ENCODE measurements at regions not wholly inside any gene's neighbourhood (a gene's known extent, or its start where the extent isn't known, plus 50 kb on each side); places are given as distances from the start of the nearest gene placed in this dataset.

DNA sequence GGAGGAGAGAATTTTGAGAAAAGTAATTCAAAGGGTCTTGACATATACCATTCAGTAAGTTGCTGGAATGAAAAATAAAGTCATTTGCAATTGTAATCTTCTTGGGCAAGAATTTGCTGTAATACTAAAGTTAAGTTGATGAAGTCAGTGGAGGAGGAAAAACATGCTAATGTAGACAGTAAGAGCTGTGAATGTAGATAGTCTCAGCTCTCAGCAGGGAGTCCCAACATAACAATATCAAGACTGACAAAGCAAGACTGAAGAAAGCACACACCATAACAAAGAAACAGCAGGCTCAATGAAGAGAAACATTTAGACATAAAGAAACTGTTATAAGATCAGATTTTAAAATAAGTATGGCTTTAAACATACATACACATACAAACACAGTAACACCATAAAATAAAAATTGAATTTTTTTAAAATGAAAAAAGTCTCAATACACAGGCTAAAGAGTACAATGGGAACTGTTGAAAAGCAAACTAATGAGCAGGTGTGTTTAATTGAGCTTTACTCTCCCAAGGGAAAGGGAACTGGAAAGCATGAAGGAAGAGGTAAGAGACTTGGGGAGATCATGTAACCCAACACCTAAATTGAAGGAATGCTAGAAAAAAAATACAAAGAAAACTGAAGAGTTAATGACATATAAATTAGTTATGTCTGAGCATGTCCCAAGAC is 336.3 kb upstream of the NCAM2 start:
- no peak overlapping the region for H3K27ac ChIP-seq
- no peaks in the 10 kb centered on the region for H3K27me3 ChIP-seq
- TF ChIP-seq, protein P1, sequence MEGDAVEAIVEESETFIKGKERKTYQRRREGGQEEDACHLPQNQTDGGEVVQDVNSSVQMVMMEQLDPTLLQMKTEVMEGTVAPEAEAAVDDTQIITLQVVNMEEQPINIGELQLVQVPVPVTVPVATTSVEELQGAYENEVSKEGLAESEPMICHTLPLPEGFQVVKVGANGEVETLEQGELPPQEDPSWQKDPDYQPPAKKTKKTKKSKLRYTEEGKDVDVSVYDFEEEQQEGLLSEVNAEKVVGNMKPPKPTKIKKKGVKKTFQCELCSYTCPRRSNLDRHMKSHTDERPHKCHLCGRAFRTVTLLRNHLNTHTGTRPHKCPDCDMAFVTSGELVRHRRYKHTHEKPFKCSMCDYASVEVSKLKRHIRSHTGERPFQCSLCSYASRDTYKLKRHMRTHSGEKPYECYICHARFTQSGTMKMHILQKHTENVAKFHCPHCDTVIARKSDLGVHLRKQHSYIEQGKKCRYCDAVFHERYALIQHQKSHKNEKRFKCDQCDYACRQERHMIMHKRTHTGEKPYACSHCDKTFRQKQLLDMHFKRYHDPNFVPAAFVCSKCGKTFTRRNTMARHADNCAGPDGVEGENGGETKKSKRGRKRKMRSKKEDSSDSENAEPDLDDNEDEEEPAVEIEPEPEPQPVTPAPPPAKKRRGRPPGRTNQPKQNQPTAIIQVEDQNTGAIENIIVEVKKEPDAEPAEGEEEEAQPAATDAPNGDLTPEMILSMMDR (IDR thresholded peaks at IDR 0.05) = no peak
- no peaks in the 10 kb centered on the region for H3K36me3 ChIP-seq
- intact Hi-C loops (cut with DNase I) = no loop called here
- no peaks in the 10 kb centered on the region for H3K9me3 ChIP-seq
- no peak overlapping the region for H3K4me3 ChIP-seq
- DNase-seq (ENCODE audit: low spot score in 2 of 2) = no peak
- no peaks in the 10 kb centered on the region for H3K4me1 ChIP-seq

DNA sequence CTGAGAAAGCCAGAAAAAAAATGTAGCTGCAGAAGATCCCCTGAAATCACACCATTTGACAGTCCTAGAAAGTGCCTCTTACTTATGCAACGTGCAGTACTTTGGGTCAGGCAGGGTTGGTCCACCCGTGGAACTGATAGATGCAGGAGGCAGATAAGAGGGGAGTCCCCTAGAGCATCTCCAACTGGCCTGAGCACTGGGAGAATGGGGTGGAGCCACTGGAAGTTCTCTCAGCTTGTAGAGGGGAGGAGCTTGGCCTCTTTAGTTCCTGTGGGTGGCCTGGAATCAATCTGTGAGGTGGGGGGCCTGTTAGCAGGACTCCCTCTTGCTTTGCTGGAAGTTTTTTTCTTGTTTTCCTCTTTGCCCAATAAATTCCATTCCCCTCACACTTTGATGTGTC is 335.7 kb upstream of the NCAM2 start:
- no peak overlapping the region for H3K4me3 ChIP-seq
- H3K4me1 ChIP-seq = no peaks in the 10 kb centered on the region
- no peaks in the 10 kb centered on the region for H3K27me3 ChIP-seq
- H3K36me3 ChIP-seq = no peaks in the 10 kb centered on the region
- H3K9me3 ChIP-seq = no peaks in the 10 kb centered on the region
- DNase-seq (ENCODE audit: low spot score in 2 of 2) = no peak
- TF ChIP-seq, protein P1 (IDR thresholded peaks at IDR 0.05) = no peak
- H3K27ac ChIP-seq = no peak overlapping the region
- intact Hi-C loops (cut with DNase I) = no loop called here

DNA sequence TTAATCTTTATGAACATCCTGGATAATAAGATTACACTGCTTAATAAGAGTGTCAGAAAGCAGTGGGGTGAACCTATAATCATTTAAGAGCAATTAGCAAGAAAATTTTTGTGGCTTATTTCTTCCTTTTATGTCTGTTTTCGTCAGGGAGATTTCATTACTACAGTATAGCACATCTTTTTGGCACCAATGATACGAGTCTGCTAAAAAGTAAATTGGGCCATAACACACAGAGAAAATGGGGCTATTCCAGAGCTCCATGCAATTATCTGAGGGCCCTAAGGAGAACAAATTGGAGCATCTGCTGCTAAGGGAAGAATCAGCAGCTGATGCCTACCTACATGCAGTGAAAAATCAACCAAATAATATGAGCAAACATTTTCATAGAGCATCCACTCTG is 330.3 kb upstream of the NCAM2 start:
- no peak overlapping the region for H3K4me3 ChIP-seq
- TF ChIP-seq, protein P1 (IDR thresholded peaks at IDR 0.05) = no peak
- no peaks in the 10 kb centered on the region for H3K27me3 ChIP-seq
- no peaks in the 10 kb centered on the region for H3K4me1 ChIP-seq
- no peak overlapping the region for H3K27ac ChIP-seq
- intact Hi-C loops (cut with DNase I) = no loop called here
- H3K9me3 ChIP-seq = no peaks in the 10 kb centered on the region
- H3K36me3 ChIP-seq = no peaks in the 10 kb centered on the region
- no peak for DNase-seq (ENCODE audit: low spot score in 2 of 2)

DNA sequence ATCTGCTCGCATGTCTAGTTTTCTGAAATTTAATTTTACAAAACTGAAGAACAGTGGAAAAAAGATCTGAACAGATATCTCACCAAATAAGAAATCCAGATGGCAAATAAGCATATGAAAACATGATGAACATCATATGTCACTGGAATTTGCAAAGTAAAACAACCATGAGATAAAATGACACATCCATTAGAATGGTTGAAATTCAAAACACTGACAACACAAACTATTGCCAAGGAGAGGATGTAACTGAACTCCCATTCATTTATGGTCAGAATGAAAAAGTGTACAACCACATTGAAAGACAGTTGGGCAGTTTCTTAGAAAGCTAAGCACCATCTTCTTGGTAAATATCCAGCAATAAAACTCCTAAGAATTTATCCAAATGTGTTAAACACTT is 312.7 kb upstream of the NCAM2 start:
- Histone ChIP-seq H3K4me3 (no peak overlapping the region), H3K9me3 (no peaks in the 10 kb centered on the region), H3K27me3 (no peaks in the 10 kb centered on the region), H3K27ac (no peak overlapping the region), H3K4me1 (no peaks in the 10 kb centered on the region), H3K36me3 (no peaks in the 10 kb centered on the region)
- DNase-seq (ENCODE audit: low spot score in 2 of 2) = no peak
- intact Hi-C loops (cut with DNase I) = no loop called here
- TF ChIP-seq, protein P1 (IDR thresholded peaks at IDR 0.05) = no peak

DNA sequence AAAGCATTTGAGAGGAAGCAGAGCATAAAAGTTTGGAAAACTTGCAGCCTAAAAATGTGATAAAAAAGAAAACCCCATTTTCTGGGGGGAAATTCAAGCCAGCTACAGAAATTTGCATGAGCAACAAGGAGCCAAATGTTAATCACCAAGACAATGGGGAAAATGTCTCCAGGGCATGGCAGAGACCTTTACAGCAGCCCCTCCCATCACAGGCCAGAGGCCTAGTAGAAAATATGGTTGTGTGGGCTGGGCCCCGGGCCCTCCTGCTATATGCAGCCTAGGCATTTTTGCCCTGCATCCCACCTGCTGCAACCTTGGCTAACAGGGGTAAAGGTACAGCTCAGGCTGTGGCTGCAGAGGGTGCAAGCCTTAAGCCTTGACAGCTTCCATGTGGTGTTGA is 299.6 kb upstream of the NCAM2 start:
- H3K9me3 ChIP-seq = no peaks in the 10 kb centered on the region
- H3K27ac ChIP-seq = no peak overlapping the region
- DNase-seq (ENCODE audit: low spot score in 2 of 2) = no peak
- H3K36me3 ChIP-seq = no peaks in the 10 kb centered on the region
- intact Hi-C loops (cut with DNase I) = no loop called here
- H3K4me3 ChIP-seq = no peak overlapping the region
- no peaks in the 10 kb centered on the region for H3K27me3 ChIP-seq
- H3K4me1 ChIP-seq = no peaks in the 10 kb centered on the region
- TF ChIP-seq, protein P1 (IDR thresholded peaks at IDR 0.05) = no peak

DNA sequence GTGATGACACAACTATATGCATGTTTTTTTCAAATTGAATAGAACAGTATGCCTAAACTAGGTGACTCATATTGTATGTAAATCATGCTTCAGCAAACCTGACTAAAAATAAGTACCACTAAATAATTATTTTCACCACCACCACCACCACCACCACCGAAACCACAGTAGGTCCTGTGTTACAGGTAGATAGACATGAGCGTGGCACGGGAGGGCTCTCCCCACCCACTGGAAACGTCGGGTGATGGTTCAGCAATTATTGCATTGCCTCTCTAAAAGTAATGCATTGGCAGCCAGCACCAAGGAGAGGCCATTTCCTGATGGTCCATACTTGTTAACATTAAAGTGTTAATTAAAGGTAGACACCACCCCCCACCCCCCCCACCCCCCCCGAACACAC is 297.0 kb upstream of the NCAM2 start:
- Histone ChIP-seq H3K27ac (no peak overlapping the region), H3K27me3 (no peaks in the 10 kb centered on the region), H3K36me3 (no peaks in the 10 kb centered on the region), H3K4me3 (no peak overlapping the region), H3K4me1 (no peaks in the 10 kb centered on the region), H3K9me3 (no peaks in the 10 kb centered on the region)
- TF ChIP-seq, protein P1 (IDR thresholded peaks at IDR 0.05) = no peak
- no peak for DNase-seq (ENCODE audit: low spot score in 2 of 2)
- intact Hi-C loops (cut with DNase I) = no loop called here
